GM23338 (cell line): ENCODE measurements at regions not wholly inside any gene's neighbourhood (a gene's known extent, or its start where the extent isn't known, plus 50 kb on each side); places are given as distances from the start of the nearest gene placed in this dataset.

ENCODE experiments used
- ATAC-seq: fragments of 200-7000 bp; cut with Tn5 transposase; 3 replicates; pipeline ENCODE4 v1.9.1; 2020
- DNase-seq: peaks from one replicate; pipeline ENCODE4 v3.0.0-alpha.2; 2015; ENCODE audit warnings: low spot score
- H2AFZ ChIP-seq: fragments of 200-600 bp; sonication (generic); 2 replicates; pipeline ENCODE4 v1.8.0; 2016; ENCODE audit warnings: antibody characterized with exemption, mild to moderate bottlenecking, moderate library complexity
- H3F3A ChIP-seq: fragments of 200-600 bp; sonication (generic); replicated peaks from 2 replicates; pipeline ENCODE4 v1.8.0; 2017; ENCODE audit warnings: antibody characterized with exemption, mixed run types, low read depth
- H3K27ac ChIP-seq: fragments of 200-600 bp; sonication (generic); 2 replicates; pipeline ENCODE4 v1.6.1; 2016; ENCODE audit warnings: low read depth
- H3K27me3 ChIP-seq: fragments of 200-600 bp; sonication (generic); 2 replicates; pipeline ENCODE4 v1.8.0; 2016; ENCODE audit warnings: mild to moderate bottlenecking, mixed run types, moderate library complexity; ENCODE audit not compliant: insufficient read depth
- H3K36me3 ChIP-seq: fragments of 200-600 bp; sonication (generic); 2 replicates; pipeline ENCODE4 v1.8.0; 2016; ENCODE audit warnings: mild to moderate bottlenecking; ENCODE audit not compliant: insufficient read depth
- H3K4me1 ChIP-seq: fragments of 200-600 bp; sonication (generic); 2 replicates; pipeline ENCODE4 v1.8.0; 2016; ENCODE audit warnings: mild to moderate bottlenecking, moderate library complexity; ENCODE audit not compliant: insufficient read depth
- H3K4me2 ChIP-seq: fragments of 200-600 bp; sonication (generic); 2 replicates; pipeline ENCODE4 v1.7.1; 2017; ENCODE audit warnings: mixed run types
- H3K4me3 ChIP-seq: fragments of 200-600 bp; sonication (generic); 2 replicates; pipeline ENCODE4 v1.6.1; 2016; ENCODE audit warnings: mixed run types
- H3K79me2 ChIP-seq: fragments of 200-600 bp; sonication (generic); replicated peaks from 2 replicates; pipeline ENCODE4 v1.8.0; 2017; ENCODE audit warnings: mild to moderate bottlenecking; ENCODE audit not compliant: insufficient read depth
- H3K9me2 ChIP-seq: fragments of 200-600 bp; sonication (generic); 2 replicates; pipeline ENCODE4 v1.8.0; 2017; ENCODE audit not compliant: insufficient read depth
- H4K20me1 ChIP-seq: fragments of 200-600 bp; sonication (generic); replicated peaks from 2 replicates; pipeline ENCODE4 v1.8.0; 2017; ENCODE audit warnings: mild to moderate bottlenecking; ENCODE audit not compliant: insufficient read depth
- H3K27ac Mint-ChIP-seq: 2 replicates; pipeline ENCODE4 v1.8.0; 2020; ENCODE audit warnings: inconsistent platforms, mild to moderate bottlenecking, moderate library complexity, mixed read lengths
- H3K27me3 Mint-ChIP-seq: 3 replicates; pipeline ENCODE4 v1.8.0; 2022; ENCODE audit warnings: low read depth, mild to moderate bottlenecking, moderate library complexity, mixed read lengths, inconsistent platforms; ENCODE audit not compliant: insufficient read depth, poor library complexity
- H3K36me3 Mint-ChIP-seq: 3 replicates; pipeline ENCODE4 v1.8.0; 2021; ENCODE audit warnings: low read depth, mild to moderate bottlenecking, inconsistent platforms, moderate library complexity, mixed read lengths
- H3K4me1 Mint-ChIP-seq: 3 replicates; pipeline ENCODE4 v1.8.0; 2020; ENCODE audit warnings: mild to moderate bottlenecking, inconsistent platforms, mixed read lengths
- H3K4me3 Mint-ChIP-seq: 3 replicates; pipeline ENCODE4 v1.8.0; 2021; ENCODE audit warnings: moderate library complexity, mild to moderate bottlenecking, inconsistent platforms, mixed read lengths
- H3K9me3 Mint-ChIP-seq: 3 replicates; pipeline ENCODE4 v1.8.0; 2020; ENCODE audit warnings: moderate library complexity, mild to moderate bottlenecking, inconsistent platforms, mixed read lengths
- CTCF ChIP-seq, 2 experiments: fragments of 200-600 bp in 1 of 2; sonication (generic) in 1 of 2; conservative IDR thresholded peaks; 2 replicates each; pipeline versions ENCODE4 v1.5.1 to v1.6.1; 2016 to 2017; ENCODE audit warnings: antibody characterized with exemption in 2 of 2, low read depth in 2 of 2, mild to moderate bottlenecking in 2 of 2, moderate library complexity in 1 of 2
- ETS1 ChIP-seq: IDR thresholded peaks from 2 replicates; pipeline ENCODE4 v1.6.1; 2016; ENCODE audit warnings: antibody characterized with exemption
- POLR2AphosphoS5 ChIP-seq: IDR thresholded peaks from 2 replicates; pipeline ENCODE4 v1.6.1; 2016; ENCODE audit warnings: antibody characterized with exemption, low read depth
- STAT1 ChIP-seq: IDR thresholded peaks from one replicate; pipeline ENCODE4 v1.6.1; 2016; ENCODE audit warnings: antibody characterized with exemption; ENCODE audit not compliant: unreplicated experiment
- ZNF331 ChIP-seq: fragments of 250-450 bp; sonication (Bioruptor Pico); IDR thresholded peaks from 2 replicates; pipeline ENCODE4 v1.5.0; 2020; ENCODE audit warnings: low read depth, mild to moderate bottlenecking, moderate library complexity
- TF ChIP-seq, protein P1 (sequence below): IDR thresholded peaks from one replicate; pipeline ENCODE4 v1.6.1; 2018; ENCODE audit warnings: antibody characterized with exemption; ENCODE audit not compliant: unreplicated experiment
- TF ChIP-seq, protein P2 (sequence below): fragments of 250-450 bp; sonication (Bioruptor Pico); IDR thresholded peaks from 2 replicates; pipeline ENCODE4 v1.5.0; 2020; ENCODE audit warnings: mild to moderate bottlenecking, moderate library complexity

- Mint-ChIP-seq H3K27me3 (peaks cover 14% of the 10 kb centered on the region), H3K4me1 (no peaks in the 10 kb centered on the region), H3K36me3 (no peaks in the 10 kb centered on the region), H3K27ac (no peak overlapping the region), H3K4me3 (no peak overlapping the region), H3K9me3 (no peaks in the 10 kb centered on the region)
- ATAC-seq (no peak), DNase-seq (no peak)
- Histone ChIP-seq H2AFZ (no peak overlapping the region), H3F3A (no peaks in the 10 kb centered on the region), H3K27me3 (no peaks in the 10 kb centered on the region), H4K20me1 (no peaks in the 10 kb centered on the region), H3K27ac (no peak overlapping the region), H3K4me1 (no peaks in the 10 kb centered on the region), H3K9me2 (0 out of 2 replicates have a peak, but pooled peaks cover 2% of the 10 kb centered on the region), H3K36me3 (no peaks in the 10 kb centered on the region), H3K79me2 (no peaks in the 10 kb centered on the region), H3K4me2 (no peak overlapping the region), H3K4me3 (no peak overlapping the region)
- TF ChIP-seq POLR2AphosphoS5 (no peak), CTCF (conservative IDR thresholded peaks at IDR 0.05; ENCODE audit: low read depth in 2 of 2) (no peak), ETS1 (no peak), ZNF331 (CRISPR knock-in tag) (no peak)
- TF ChIP-seq, protein P1, sequence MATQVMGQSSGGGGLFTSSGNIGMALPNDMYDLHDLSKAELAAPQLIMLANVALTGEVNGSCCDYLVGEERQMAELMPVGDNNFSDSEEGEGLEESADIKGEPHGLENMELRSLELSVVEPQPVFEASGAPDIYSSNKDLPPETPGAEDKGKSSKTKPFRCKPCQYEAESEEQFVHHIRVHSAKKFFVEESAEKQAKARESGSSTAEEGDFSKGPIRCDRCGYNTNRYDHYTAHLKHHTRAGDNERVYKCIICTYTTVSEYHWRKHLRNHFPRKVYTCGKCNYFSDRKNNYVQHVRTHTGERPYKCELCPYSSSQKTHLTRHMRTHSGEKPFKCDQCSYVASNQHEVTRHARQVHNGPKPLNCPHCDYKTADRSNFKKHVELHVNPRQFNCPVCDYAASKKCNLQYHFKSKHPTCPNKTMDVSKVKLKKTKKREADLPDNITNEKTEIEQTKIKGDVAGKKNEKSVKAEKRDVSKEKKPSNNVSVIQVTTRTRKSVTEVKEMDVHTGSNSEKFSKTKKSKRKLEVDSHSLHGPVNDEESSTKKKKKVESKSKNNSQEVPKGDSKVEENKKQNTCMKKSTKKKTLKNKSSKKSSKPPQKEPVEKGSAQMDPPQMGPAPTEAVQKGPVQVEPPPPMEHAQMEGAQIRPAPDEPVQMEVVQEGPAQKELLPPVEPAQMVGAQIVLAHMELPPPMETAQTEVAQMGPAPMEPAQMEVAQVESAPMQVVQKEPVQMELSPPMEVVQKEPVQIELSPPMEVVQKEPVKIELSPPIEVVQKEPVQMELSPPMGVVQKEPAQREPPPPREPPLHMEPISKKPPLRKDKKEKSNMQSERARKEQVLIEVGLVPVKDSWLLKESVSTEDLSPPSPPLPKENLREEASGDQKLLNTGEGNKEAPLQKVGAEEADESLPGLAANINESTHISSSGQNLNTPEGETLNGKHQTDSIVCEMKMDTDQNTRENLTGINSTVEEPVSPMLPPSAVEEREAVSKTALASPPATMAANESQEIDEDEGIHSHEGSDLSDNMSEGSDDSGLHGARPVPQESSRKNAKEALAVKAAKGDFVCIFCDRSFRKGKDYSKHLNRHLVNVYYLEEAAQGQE: no peak
Measured at GRCh38 chr9:97761056-97761598, 64.0 kb upstream of the XPA start.

GRCh38 chr9:97761879-97762278 lies 64.7 kb upstream of the XPA start:
- Mint-ChIP-seq H3K27me3 (peaks cover 18% of the 10 kb centered on the region), H3K4me1 (no peaks in the 10 kb centered on the region), H3K9me3 (no peaks in the 10 kb centered on the region), H3K27ac (no peak overlapping the region), H3K36me3 (no peaks in the 10 kb centered on the region), H3K4me3 (no peak overlapping the region)
- ATAC-seq: no peak
- H3K36me3 ChIP-seq: no peaks in the 10 kb centered on the region
- no peaks in the 10 kb centered on the region for H3K79me2 ChIP-seq
- no peaks in the 10 kb centered on the region for H3F3A ChIP-seq
- H4K20me1 ChIP-seq: no peaks in the 10 kb centered on the region
- H2AFZ ChIP-seq: no peak overlapping the region
- no peak for DNase-seq
- H3K4me3 ChIP-seq: no peak overlapping the region
- 0 out of 2 replicates have a peak, but pooled peaks cover 2% of the 10 kb centered on the region for H3K9me2 ChIP-seq
- H3K27ac ChIP-seq: no peak overlapping the region
- H3K4me2 ChIP-seq: no peak overlapping the region
- H3K4me1 ChIP-seq: no peaks in the 10 kb centered on the region
- no peaks in the 10 kb centered on the region for H3K27me3 ChIP-seq
- no peak for TF ChIP-seq STAT1
- TF ChIP-seq ETS1: no peak
- TF ChIP-seq, protein P2, sequence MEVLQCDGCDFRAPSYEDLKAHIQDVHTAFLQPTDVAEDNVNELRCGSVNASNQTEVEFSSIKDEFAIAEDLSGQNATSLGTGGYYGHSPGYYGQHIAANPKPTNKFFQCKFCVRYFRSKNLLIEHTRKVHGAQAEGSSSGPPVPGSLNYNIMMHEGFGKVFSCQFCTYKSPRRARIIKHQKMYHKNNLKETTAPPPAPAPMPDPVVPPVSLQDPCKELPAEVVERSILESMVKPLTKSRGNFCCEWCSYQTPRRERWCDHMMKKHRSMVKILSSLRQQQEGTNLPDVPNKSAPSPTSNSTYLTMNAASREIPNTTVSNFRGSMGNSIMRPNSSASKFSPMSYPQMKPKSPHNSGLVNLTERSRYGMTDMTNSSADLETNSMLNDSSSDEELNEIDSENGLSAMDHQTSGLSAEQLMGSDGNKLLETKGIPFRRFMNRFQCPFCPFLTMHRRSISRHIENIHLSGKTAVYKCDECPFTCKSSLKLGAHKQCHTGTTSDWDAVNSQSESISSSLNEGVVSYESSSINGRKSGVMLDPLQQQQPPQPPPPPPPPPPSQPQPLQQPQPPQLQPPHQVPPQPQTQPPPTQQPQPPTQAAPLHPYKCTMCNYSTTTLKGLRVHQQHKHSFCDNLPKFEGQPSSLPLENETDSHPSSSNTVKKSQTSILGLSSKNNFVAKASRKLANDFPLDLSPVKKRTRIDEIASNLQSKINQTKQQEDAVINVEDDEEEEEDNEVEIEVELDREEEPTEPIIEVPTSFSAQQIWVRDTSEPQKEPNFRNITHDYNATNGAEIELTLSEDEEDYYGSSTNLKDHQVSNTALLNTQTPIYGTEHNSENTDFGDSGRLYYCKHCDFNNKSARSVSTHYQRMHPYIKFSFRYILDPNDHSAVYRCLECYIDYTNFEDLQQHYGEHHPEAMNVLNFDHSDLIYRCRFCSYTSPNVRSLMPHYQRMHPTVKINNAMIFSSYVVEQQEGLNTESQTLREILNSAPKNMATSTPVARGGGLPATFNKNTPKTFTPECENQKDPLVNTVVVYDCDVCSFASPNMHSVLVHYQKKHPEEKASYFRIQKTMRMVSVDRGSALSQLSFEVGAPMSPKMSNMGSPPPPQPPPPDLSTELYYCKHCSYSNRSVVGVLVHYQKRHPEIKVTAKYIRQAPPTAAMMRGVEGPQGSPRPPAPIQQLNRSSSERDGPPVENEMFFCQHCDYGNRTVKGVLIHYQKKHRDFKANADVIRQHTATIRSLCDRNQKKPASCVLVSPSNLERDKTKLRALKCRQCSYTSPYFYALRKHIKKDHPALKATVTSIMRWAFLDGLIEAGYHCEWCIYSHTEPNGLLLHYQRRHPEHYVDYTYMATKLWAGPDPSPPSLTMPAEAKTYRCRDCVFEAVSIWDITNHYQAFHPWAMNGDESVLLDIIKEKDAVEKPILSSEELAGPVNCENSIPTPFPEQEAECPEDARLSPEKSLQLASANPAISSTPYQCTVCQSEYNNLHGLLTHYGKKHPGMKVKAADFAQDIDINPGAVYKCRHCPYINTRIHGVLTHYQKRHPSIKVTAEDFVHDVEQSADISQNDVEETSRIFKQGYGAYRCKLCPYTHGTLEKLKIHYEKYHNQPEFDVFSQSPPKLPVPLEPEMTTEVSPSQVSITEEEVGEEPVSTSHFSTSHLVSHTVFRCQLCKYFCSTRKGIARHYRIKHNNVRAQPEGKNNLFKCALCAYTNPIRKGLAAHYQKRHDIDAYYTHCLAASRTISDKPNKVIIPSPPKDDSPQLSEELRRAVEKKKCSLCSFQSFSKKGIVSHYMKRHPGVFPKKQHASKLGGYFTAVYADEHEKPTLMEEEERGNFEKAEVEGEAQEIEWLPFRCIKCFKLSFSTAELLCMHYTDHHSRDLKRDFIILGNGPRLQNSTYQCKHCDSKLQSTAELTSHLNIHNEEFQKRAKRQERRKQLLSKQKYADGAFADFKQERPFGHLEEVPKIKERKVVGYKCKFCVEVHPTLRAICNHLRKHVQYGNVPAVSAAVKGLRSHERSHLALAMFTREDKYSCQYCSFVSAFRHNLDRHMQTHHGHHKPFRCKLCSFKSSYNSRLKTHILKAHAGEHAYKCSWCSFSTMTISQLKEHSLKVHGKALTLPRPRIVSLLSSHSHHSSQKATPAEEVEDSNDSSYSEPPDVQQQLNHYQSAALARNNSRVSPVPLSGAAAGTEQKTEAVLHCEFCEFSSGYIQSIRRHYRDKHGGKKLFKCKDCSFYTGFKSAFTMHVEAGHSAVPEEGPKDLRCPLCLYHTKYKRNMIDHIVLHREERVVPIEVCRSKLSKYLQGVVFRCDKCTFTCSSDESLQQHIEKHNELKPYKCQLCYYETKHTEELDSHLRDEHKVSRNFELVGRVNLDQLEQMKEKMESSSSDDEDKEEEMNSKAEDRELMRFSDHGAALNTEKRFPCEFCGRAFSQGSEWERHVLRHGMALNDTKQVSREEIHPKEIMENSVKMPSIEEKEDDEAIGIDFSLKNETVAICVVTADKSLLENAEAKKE: no peak
- TF ChIP-seq POLR2AphosphoS5: no peak
